ENCODE measurements at regions not wholly inside any gene's neighbourhood (a gene's known extent, or its start where the extent isn't known, plus 50 kb on each side); places are given as distances from the start of the nearest gene placed in this dataset.

DNA sequence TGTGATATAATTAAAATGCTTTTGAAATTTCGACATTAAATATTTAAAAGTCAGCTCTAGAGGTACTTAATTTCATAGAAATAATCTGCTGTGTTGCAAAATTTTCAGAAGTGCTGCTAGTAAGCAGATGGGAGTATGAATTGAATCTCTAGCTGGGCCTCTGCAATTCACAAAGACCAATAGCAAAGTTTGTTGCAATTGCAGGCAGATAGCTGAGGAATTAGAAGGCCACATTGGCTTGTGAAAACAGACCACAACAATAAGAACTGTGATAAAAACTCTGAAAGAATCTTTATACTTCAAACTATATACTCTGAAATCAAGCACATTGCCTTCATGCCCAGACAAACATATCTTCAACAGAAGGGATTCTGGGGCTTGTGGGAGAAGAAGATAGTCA, 636.3 kb upstream of the SOX9 start:
- no peaks in the 10 kb centered on the region for H3K4me1 ChIP-seq (ENCODE audit: control insufficient read depth in 4 of 4, insufficient read depth in 4 of 4, low read length in 3 of 4)
- WGBS = 60% methylated on average over 1 of the region's 1 CpG
- no peak overlapping the region for H3K4me3 ChIP-seq (ENCODE audit: low read depth in 1 of 3, low read length in 3 of 3)
- DNase-seq (ENCODE audit: low spot score) = no peak
- H3K9ac ChIP-seq (ENCODE audit: low read depth in 1 of 2, low read length in 2 of 2) = no peak overlapping the region
- peaks cover 0 to 6% (median 0%) of the 10 kb centered on the region in 4 donors for H3K27me3 ChIP-seq (ENCODE audit: control insufficient read depth in 4 of 4, insufficient read depth in 4 of 4, low read length in 3 of 4)
- no peak overlapping the region for H3K27ac ChIP-seq (ENCODE audit: low read depth in 1 of 2, low read length in 2 of 2)
- no peak for TF ChIP-seq TAF1 (conservative IDR thresholded peaks at IDR 0.05)
- TF ChIP-seq YY1 (IDR thresholded peaks at IDR 0.05) = no peak
- no peak for TF ChIP-seq ATF3 (IDR thresholded peaks at IDR 0.05)
- no peak for TF ChIP-seq EGR1 (IDR thresholded peaks at IDR 0.05; ENCODE audit: low read depth in 2 of 2)
- TF ChIP-seq RAD21 (IDR thresholded peaks at IDR 0.05) = no peak
- TF ChIP-seq JUND (IDR thresholded peaks at IDR 0.05) = no peak
- TF ChIP-seq RXRA (IDR thresholded peaks at IDR 0.05) = no peak
- no peak for TF ChIP-seq NR2F2 (IDR thresholded peaks at IDR 0.05)
- TF ChIP-seq FOXA2 (IDR thresholded peaks at IDR 0.05) = no peak
- TF ChIP-seq, protein P1, sequence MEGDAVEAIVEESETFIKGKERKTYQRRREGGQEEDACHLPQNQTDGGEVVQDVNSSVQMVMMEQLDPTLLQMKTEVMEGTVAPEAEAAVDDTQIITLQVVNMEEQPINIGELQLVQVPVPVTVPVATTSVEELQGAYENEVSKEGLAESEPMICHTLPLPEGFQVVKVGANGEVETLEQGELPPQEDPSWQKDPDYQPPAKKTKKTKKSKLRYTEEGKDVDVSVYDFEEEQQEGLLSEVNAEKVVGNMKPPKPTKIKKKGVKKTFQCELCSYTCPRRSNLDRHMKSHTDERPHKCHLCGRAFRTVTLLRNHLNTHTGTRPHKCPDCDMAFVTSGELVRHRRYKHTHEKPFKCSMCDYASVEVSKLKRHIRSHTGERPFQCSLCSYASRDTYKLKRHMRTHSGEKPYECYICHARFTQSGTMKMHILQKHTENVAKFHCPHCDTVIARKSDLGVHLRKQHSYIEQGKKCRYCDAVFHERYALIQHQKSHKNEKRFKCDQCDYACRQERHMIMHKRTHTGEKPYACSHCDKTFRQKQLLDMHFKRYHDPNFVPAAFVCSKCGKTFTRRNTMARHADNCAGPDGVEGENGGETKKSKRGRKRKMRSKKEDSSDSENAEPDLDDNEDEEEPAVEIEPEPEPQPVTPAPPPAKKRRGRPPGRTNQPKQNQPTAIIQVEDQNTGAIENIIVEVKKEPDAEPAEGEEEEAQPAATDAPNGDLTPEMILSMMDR (IDR thresholded peaks at IDR 0.05; ENCODE audit: low read depth, low read length, missing input control) = no peak
- no peak for TF ChIP-seq FOXA1 (IDR thresholded peaks at IDR 0.05)
- H3K9me3 ChIP-seq (ENCODE audit: control insufficient read depth in 4 of 4, low read length in 3 of 4) = no peaks in the 10 kb centered on the region
- no peaks in the 10 kb centered on the region for H3K36me3 ChIP-seq (ENCODE audit: control insufficient read depth in 4 of 4, insufficient read depth in 3 of 4, low read depth in 1 of 4, low read length in 3 of 4)

DNA sequence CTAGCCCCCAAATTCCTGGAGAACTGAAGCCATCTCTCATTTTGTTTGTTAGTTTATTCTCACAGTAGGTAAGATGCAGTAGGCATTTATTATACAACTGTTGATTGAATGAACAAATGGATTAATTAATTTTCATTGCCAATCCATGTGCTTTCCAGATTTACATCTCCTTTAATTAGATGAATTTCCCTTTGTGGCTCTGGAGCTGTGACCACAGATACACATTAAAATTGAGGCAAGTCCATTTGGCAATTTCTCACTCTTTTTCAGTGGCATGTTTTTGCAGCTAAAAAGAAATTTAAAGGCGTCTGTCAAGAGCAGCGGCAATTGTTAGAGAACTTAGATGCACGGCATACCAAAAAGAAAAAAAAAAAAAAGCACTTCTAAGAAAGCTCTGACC, 635.4 kb upstream of the SOX9 start:
- Histone ChIP-seq H3K9ac (ENCODE audit: low read depth in 1 of 2, low read length in 2 of 2) (no peak overlapping the region), H3K36me3 (ENCODE audit: control insufficient read depth in 4 of 4, insufficient read depth in 3 of 4, low read depth in 1 of 4, low read length in 3 of 4) (no peaks in the 10 kb centered on the region), H3K4me3 (ENCODE audit: low read depth in 1 of 3, low read length in 3 of 3) (no peak overlapping the region), H3K9me3 (ENCODE audit: control insufficient read depth in 4 of 4, low read length in 3 of 4) (no peaks in the 10 kb centered on the region), H3K27ac (ENCODE audit: low read depth in 1 of 2, low read length in 2 of 2) (no peak overlapping the region), H3K4me1 (ENCODE audit: control insufficient read depth in 4 of 4, insufficient read depth in 4 of 4, low read length in 3 of 4) (no peaks in the 10 kb centered on the region), H3K27me3 (ENCODE audit: control insufficient read depth in 4 of 4, insufficient read depth in 4 of 4, low read length in 3 of 4) (peaks cover 0 to 3% (median 0%) of the 10 kb centered on the region in 4 donors)
- TF ChIP-seq RAD21 (IDR thresholded peaks at IDR 0.05) (no peak), SP1 (IDR thresholded peaks at IDR 0.05) (no peak), RXRA (IDR thresholded peaks at IDR 0.05) (no peak), EGR1 (IDR thresholded peaks at IDR 0.05; ENCODE audit: low read depth in 2 of 2) (no peak), ATF3 (IDR thresholded peaks at IDR 0.05) (no peak), FOXA1 (IDR thresholded peaks at IDR 0.05) (no peak), HNF4G (IDR thresholded peaks at IDR 0.05) (no peak), YY1 (IDR thresholded peaks at IDR 0.05) (no peak), HNF4A (conservative IDR thresholded peaks at IDR 0.05) (no peak), TAF1 (conservative IDR thresholded peaks at IDR 0.05) (no peak), GABPA (IDR thresholded peaks at IDR 0.05 in 1 of 2, conservative IDR thresholded peaks at IDR 0.05 in 1 of 2) (no peak), MAX (IDR thresholded peaks at IDR 0.05) (no peak), FOXA2 (IDR thresholded peaks at IDR 0.05) (no peak), JUND (IDR thresholded peaks at IDR 0.05) (no peak)
- TF ChIP-seq, protein P2, sequence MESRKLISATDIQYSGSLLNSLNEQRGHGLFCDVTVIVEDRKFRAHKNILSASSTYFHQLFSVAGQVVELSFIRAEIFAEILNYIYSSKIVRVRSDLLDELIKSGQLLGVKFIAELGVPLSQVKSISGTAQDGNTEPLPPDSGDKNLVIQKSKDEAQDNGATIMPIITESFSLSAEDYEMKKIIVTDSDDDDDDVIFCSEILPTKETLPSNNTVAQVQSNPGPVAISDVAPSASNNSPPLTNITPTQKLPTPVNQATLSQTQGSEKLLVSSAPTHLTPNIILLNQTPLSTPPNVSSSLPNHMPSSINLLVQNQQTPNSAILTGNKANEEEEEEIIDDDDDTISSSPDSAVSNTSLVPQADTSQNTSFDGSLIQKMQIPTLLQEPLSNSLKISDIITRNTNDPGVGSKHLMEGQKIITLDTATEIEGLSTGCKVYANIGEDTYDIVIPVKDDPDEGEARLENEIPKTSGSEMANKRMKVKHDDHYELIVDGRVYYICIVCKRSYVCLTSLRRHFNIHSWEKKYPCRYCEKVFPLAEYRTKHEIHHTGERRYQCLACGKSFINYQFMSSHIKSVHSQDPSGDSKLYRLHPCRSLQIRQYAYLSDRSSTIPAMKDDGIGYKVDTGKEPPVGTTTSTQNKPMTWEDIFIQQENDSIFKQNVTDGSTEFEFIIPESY (IDR thresholded peaks at IDR 0.05) = no peak
- TF ChIP-seq, protein P1 (IDR thresholded peaks at IDR 0.05; ENCODE audit: low read depth, low read length, missing input control) = no peak
- TF ChIP-seq, protein P3, sequence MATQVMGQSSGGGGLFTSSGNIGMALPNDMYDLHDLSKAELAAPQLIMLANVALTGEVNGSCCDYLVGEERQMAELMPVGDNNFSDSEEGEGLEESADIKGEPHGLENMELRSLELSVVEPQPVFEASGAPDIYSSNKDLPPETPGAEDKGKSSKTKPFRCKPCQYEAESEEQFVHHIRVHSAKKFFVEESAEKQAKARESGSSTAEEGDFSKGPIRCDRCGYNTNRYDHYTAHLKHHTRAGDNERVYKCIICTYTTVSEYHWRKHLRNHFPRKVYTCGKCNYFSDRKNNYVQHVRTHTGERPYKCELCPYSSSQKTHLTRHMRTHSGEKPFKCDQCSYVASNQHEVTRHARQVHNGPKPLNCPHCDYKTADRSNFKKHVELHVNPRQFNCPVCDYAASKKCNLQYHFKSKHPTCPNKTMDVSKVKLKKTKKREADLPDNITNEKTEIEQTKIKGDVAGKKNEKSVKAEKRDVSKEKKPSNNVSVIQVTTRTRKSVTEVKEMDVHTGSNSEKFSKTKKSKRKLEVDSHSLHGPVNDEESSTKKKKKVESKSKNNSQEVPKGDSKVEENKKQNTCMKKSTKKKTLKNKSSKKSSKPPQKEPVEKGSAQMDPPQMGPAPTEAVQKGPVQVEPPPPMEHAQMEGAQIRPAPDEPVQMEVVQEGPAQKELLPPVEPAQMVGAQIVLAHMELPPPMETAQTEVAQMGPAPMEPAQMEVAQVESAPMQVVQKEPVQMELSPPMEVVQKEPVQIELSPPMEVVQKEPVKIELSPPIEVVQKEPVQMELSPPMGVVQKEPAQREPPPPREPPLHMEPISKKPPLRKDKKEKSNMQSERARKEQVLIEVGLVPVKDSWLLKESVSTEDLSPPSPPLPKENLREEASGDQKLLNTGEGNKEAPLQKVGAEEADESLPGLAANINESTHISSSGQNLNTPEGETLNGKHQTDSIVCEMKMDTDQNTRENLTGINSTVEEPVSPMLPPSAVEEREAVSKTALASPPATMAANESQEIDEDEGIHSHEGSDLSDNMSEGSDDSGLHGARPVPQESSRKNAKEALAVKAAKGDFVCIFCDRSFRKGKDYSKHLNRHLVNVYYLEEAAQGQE (IDR thresholded peaks at IDR 0.05) = no peak
- DNase-seq (ENCODE audit: low spot score) = no peak
- WGBS = 90% methylated on average over 3 of the region's 3 CpGs

All from liver (tissue), 8 donors.